C4-2B (cell line): ENCODE measurements at regions not wholly inside any gene's neighbourhood (a gene's known extent, or its start where the extent isn't known, plus 50 kb on each side); places are given as distances from the start of the nearest gene placed in this dataset.
"Not testable (repeated sequence)": the region's sequence is repeated elsewhere in the genome, so short reads cannot be mapped to it uniquely, and the experiment has no call there.

Experiments used
- CTCF ChIP-seq: fragments of 450-650 bp; conservative IDR thresholded peaks from 2 replicates; pipeline ENCODE4 v1.5.1; 2017; ENCODE audit warnings: mild to moderate bottlenecking
- ZFX ChIP-seq: fragments of 450-650 bp; IDR thresholded peaks from 2 replicates; pipeline ENCODE4 v1.6.1; 2017

DNA sequence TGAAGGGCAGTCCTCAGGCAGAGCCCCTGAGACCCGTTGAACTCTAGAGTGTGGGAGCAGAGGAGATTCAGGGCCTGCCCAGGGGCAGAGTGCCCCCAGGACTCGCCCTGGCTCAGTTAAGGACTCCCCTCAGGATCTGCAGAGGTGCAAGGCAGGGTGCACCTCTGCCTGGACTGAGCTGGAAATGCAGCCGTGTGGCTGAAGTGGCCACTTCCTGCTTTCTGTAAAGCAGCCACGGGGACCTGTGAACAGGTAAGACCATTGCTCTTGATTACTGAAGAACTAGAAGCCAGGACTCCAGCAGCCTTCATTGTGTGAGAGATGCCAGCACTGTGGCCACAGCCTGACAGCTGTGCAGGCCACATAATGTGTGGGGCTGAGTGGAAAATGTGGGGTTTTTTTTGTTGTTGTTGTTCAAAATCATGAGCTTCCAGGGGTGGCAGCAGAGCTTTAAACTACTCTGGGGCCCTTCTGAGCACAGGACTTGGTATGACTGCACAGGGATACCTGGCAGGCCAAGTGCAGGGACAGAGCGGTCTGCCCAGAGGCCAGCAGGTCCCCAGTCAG lies 339.8 kb downstream of the CACNA1B start:
- TF ChIP-seq CTCF, ZFX: not testable (repeated sequence)
